Breast epithelium (tissue), 3 donors: ENCODE measurements at regions not wholly inside any gene's neighbourhood (a gene's known extent, or its start where the extent isn't known, plus 50 kb on each side); places are given as distances from the start of the nearest gene placed in this dataset.

Source experiments
- POLR2A ChIP-seq: fragments of 450-650 bp; IDR thresholded peaks from one replicate; pipeline ENCODE4 v1.6.1; 2016; ENCODE audit warnings: antibody characterized with exemption, mild to moderate bottlenecking, moderate library complexity
- TF ChIP-seq, protein P1 (sequence below), 3 donors: fragments of 450-650 bp; IDR thresholded peaks; one replicate each; pipeline ENCODE4 v1.5.1; 2016 to 2017; ENCODE audit warnings: antibody characterized with exemption in 3 of 3, mild to moderate bottlenecking in 3 of 3, moderate library complexity in 3 of 3

DNA sequence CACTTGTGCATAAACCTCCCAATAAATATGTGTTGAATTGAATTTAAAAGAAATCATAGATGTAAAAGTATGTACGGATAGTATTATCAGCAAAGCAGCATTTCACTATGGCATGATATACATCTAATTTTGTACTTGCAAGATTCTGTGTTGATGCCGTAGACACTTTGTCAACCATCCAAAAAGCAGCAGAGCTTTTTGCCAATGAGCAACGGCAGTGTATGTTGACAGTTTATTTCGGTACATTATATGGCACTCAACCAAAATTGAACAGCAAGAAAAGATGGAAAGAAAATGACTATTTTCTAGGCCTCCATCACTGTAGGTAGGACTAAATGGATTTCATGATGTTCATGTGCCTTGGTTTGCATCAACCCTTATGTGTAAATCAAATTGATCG is 543.7 kb downstream of the DACH1 start:
- TF ChIP-seq, protein P1, sequence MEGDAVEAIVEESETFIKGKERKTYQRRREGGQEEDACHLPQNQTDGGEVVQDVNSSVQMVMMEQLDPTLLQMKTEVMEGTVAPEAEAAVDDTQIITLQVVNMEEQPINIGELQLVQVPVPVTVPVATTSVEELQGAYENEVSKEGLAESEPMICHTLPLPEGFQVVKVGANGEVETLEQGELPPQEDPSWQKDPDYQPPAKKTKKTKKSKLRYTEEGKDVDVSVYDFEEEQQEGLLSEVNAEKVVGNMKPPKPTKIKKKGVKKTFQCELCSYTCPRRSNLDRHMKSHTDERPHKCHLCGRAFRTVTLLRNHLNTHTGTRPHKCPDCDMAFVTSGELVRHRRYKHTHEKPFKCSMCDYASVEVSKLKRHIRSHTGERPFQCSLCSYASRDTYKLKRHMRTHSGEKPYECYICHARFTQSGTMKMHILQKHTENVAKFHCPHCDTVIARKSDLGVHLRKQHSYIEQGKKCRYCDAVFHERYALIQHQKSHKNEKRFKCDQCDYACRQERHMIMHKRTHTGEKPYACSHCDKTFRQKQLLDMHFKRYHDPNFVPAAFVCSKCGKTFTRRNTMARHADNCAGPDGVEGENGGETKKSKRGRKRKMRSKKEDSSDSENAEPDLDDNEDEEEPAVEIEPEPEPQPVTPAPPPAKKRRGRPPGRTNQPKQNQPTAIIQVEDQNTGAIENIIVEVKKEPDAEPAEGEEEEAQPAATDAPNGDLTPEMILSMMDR (IDR thresholded peaks at IDR 0.05): no peak
- no peak for TF ChIP-seq POLR2A
